ENCODE measurements at regions not wholly inside any gene's neighbourhood (a gene's known extent, or its start where the extent isn't known, plus 50 kb on each side); places are given as distances from the start of the nearest gene placed in this dataset.

DNA sequence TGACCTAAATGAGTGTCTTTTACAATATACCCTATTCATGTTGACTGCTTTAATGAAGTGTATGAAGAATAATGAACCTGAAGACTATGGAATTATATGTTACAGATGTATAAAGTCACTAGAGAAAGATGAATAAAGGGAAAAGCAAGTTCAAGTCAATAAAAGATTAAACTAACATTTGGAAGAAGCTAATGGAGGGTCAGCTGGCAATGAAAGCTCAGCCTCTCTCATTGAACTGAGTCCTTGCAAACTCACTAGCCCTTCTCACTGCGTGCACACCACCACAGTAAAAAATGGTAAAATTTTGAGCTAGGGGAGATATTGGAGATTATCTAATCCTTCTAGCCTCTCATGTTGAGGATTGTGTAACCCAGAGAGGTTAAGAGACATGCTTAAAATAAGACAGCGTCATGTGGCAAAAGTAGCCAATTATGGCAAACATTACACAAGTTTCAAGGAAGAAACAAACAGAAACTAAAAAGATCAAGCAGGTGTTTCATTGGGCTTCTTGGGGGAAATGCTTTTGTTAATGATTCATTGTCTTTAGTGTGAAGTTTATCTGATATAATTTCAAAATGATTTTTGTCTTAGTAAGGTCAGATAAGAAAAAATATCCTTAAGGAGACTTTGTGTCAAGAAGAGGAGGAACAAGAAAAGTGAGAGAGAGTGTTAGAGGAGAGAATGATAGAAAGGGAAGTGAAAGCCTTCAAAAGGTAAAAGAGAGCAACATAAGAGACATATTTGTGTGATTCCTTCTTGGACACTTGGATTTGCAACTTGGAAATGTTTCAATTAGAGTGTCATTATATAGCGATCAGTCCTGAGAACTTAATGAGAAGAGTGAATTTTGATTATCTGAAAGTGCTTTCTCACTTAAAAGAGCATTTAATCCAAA is 893.7 kb upstream of the FAM98A start:
- DNase-seq = no peak

DNA sequence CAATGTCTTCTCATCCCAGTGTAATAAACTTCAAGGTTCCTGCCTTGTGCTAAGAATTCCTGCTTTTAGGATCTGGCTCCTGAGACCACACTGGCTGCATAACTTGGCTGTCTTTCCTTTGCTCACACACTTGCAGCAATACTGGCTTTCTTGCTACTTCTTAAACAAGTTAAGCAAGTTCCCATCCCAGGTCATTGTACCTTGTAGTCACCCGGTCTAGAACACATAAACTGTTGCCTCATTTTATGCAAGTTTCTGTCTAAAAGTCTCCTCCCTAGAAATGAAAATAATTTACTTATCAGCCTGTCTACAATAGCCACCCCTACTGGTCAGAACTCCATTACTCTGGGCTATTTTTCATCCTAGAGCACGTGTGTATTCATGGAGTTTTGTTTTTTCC is 887.9 kb upstream of the FAM98A start:
- DNase-seq = no peak

DNA sequence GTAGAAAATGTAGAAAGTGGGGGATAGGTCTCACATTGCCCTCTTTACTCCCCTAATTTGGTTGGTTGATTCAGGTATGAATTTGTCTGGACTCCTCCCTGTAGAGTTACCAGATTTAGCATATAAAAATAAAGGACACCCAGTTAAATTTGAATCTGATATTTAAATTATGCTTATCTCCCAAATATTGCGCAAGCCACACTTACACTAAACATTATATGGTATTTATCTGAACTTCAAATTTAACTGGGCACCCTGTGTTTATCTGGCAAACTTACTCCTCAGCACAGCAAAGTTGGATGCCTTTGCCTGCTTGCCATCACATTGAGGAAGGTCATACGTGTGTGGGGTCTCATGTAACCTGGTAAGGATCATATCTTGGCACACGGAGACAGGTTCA is 882.4 kb upstream of the FAM98A start:
- DNase-seq = no peak

DNA sequence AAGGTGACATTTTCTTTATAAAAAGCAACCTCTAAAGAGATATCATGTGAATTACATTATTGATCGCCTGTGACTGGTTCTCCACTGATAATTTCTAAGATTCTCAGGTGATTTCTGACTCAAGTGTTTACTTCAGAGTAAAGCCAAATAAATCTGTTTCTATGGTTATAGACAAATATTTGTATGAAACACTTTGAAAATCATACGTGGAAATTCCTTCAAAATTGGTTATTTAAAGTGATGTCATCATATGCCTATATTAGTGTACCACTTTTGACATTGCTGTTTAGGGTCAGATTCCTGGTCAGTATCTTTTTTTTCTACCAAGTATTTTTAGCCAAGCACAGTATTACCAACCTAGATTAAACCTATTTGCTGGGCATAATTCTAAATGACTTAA is 881.3 kb upstream of the FAM98A start:
- no peak for DNase-seq

DNA sequence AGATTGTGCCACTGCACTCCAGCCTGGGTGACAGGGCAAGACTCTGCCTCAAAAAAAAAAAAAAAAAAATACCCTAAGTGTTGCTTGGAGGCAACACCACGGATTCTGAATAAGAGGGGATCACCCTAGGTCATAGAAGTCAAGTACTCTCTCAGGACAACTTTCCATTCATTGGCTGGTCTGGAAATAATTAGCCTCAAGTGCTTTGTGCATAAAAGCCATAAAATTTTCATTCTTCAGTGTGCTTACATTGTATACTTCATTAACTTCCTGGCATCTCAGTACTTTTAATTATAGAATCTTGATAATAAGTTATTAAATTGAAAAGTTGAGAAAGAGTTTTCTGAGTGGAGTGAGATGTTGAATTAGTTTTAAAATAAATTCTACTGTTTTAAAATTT is 876.1 kb upstream of the FAM98A start:
- DNase-seq = no peak

DNA sequence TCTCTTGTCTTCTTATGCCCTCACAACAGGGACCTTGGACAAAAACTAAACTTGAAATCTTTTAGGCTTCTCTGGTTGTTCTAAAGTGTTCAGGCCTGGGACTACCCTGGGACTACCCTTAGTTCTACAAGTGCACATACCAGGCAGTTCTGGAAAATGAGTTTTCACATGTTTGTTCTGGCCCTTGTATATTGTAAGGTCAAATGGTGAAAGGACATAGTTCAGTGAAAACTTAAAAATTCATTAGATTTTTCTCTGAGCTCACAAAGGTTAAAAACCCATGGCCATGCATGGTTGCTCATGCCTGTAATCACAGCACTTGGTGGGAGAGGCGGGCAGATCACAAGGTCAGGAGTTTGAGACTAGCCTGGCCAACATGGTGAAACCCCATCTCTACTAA is 875.5 kb upstream of the FAM98A start:
- DNase-seq = no peak

DNA sequence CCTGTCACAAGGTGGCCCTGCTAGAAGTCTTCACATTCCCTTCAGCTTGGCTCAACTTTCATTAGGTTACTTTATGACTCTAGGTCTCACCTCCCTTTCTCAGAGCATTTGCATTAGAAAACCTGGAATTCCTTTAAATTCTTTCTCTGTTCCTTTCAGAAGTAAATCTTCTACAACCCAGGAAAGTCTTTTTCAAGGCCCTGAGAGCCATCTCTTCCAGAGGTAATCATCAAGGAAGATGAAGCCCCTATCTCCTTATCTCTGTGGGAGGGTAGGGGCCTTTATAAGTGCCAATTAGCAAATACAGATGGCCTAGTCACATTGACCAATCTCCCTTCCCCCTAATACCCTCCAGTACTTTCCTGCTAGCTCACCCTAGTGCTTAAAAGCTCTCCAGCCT is 848.0 kb upstream of the FAM98A start:
- DNase-seq = no peak

DNA sequence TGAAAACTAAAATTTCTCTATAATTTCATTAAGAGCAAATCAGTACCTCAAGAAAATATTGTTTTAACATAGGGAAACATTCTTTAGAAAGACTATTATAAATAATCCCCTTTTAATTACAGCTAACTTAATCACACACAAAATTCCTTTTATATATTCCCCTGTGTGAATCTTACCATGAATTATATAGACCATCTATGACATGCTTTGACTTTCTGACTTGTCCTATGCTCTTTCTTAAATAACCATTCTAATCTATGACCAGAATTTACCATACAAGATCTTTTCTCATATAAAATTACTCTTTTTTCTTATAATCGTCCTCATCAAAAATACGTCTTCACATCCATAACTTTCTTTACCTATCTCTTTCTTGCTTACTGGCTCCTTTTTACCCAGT is 824.2 kb upstream of the FAM98A start:
- DNase-seq = no peak

DNA sequence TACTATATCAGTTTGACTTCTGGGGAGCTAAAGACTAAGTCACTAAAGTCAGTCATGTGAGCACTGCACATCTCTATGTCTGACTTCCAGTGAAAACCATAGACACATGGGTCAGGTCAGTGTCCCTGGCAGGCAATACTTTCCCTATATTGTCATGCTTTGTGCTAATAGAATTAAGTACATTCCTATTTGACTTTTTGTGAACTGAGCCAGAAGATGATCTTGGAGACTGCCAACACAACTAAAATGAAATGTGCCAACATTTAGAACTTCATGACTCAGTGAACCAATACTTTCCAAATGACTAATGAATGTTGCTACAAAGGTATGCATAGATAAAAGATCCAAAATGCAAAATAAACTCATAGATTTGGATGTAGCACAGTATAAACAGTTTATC is 820.8 kb upstream of the FAM98A start:
- DNase-seq = no peak

DNA sequence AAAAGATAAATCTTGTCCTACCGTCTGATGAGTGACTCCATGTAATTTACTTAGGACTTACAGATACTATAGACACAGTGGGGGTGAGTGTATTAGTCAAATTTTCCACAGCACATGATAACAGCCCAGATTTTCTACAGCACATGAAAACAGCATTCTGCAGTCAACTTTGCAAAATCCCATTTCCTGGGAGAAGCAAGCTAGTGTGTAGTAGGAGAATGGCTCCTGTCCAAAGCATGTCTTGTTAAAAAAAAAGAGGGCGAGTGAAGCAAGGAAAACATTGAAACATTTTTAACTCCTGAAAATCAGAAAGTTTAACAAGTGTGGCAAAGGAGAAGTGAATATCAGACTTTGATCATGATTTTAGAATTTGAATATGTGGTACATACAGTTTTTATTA is 817.8 kb upstream of the FAM98A start:
- DNase-seq = no peak

DNA sequence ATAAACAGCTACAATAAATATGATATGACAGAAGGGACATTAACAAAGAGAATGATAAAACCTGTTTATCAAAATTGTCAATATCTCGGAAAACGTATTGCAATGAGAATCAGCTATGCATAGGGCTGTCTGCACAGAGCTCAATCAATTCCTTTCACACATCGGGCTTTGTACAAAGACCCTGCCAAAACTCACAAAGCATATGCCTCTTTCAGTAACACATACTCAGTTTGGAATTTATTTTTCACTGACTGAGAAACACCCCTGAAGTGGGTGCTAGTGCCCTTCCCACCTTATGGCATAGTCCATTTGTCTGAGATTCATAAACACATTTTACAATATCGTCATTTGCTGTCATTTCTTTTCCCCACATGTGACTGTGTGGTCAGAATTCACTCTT is 815.8 kb upstream of the FAM98A start:
- DNase-seq = no peak

DNA sequence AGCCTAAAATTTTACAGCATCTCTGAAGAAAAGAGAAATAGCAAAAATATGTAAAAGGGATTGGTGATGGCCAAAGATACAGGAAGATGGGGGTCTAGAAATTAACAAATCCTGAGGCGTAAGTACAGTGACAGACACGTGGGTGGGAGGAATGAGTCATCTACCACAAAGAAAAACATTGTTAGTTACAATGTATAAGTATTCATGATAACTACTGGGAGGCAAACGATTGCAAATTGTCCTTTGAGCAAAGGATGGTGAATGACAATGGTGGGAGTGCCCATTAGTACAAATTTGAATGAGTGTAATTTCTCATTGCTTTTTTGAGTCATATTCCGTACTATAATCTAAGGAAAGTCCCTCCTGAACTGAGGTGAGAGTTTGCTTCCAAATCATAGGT is 809.0 kb upstream of the FAM98A start:
- no peak for DNase-seq

DNA sequence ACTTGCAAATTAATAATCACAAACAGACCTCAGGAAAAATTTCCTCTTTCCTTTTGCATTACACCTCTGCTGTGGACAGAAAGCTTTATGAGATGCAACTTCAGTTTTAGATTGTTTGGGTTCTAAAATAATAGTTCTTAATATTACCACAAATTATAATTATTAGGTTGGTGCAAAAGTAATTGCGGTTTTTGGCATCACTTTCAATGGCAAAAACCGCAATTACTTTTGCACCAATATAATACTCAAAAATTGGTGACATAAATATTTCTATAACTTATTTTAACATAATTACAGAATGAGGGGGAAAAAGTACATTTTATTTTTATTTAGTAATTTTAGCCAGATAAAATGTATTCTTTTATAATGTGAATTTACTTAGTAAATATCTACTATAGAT is 804.4 kb upstream of the FAM98A start:
- DNase-seq = peak in 1 of 3 experiments; percentile 10

DNA sequence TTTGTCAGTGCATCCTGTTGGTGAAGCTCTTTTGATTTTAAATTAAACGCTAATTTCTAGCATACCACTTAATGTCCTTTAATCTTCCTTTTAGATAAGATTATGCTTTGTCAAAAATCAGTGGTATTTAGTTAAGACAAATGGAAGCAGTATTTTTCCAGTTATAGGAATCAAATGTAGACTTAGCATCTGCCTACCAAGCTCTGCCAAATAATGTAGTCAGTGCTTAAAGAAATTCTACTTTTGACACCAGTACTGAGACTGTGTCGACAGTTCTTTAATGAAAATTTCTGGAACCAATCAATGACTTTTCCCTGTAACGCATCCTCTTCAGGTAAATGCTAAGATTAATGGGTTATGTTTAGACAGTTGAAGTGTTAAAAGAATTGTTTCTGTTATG is 803.3 kb upstream of the FAM98A start:
- DNase-seq = no peak

DNA sequence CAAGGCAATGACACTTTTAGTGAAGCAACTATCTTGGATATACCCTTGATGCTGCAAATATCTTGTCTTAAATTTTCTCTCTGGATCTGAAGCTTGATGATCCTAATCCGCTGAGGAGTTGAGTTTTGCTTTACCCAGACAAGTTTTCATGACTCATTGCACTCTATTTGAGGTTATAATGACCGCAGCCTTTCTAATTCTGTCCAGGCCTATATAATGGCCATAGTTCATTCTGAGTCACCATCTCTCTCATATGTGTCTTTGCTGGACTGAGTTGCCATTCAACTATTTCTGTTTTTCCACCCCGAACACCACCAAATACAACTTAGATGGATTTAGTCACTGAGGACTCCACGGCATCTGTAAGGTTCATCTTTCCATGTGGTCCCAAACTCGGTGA is 802.1 kb upstream of the FAM98A start:
- DNase-seq = no peak

DNA sequence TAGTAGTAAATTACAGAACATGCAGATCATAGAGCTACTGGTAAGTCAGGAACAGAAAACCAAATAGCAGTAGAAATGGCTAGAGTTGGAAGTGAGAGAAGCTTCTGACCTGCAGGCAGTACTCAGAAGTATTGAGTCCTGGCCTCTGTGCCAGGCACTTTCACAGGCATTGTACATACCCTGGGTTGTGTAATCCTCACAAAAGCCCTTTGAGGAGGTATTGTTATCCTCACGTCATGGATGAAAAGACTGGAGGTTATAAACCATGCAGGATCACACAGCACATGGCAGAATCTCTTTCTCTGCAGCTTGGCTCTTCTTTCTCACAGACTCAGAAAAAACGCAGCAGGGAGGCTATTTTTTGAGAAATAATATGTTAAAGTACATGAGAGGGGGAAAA is 789.3 kb upstream of the FAM98A start:
- DNase-seq = no peak

DNA sequence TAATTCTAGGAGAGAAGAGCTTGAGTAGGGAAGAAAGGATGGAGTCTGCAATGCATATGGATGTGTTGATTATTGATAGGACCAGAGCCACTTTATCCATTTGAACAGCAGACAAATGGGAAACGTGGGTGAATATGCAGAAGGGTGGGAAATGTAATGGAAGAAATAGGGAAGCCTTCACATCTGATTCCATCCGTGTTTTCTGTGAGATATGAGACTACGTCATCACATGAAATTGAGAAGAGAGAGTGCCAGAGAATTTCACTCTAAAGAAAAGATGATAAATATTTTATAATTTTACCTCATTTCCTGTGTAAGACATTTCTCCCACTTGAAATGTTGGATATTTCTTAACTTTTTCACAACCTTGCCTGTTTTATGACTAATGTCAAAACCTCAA is 788.4 kb upstream of the FAM98A start:
- DNase-seq = no peak

DNA sequence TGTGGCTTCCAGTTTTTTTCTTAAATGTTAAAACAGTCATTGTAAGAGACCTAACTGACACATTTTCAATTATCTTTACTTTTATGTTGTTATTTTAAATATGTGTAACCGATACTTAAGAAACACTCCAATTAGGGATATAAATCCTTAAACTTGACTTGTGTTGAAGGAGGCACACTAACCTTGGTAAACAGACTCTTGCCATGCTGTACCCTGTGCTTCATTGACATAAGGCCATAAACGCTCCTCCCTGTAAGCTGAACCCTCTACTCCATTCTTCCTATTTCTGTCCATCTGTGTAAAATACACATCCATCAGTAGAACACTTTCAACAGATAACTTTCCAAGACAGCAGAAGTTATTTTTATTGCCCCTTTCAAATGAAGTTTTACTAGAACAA is 780.5 kb upstream of the FAM98A start:
- no peak for DNase-seq

DNA sequence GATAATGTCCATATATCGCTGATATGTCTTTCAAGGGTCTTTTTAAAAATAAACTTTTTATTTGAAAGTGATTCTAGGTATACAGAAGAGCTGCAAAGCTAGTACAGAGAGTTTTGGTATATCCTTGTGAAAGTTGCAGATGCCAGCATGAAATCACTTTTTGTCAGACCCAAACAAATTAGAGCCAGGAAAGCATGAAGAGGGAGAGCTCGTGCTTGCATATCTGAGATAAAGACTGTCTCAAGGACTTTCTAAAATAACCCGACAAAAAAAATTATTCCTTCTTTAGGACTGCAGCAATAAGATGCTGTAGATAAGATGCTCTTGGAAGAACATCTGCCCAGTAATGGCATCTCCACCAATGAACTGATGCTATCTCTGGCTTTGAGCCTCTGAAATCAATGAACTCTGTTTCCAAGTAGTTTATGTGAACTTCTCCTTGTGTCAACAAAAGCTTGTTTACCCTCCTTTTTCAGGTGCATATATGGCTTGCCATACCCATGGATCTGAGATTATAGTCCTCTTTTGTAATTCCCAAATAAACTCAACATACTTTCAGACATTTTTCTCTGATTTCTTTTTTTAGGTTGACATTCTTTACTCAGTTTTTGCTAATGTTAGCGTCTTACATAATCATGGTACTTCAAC is 774.6 kb upstream of the FAM98A start:
- no peak for DNase-seq

DNA sequence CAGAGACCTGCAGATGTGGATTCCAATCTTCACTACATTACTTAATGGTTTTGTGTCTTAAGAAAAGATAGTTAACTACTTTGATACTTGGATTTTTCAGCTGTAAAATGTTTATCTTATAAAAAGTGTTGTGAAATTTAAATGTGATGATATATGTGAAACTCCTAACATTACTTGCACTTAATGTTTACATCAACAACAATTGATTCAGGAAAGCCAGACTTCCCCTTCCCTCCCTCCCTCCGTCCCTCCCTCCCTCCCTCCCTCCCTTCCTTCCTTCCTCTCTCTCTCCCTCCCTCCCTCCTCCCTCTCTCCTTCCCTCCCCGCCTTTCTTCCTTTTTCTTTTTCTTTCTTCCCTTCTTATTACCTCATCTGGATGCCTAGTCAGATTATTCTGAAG is 773.9 kb upstream of the FAM98A start:
- no peak for DNase-seq

DNA sequence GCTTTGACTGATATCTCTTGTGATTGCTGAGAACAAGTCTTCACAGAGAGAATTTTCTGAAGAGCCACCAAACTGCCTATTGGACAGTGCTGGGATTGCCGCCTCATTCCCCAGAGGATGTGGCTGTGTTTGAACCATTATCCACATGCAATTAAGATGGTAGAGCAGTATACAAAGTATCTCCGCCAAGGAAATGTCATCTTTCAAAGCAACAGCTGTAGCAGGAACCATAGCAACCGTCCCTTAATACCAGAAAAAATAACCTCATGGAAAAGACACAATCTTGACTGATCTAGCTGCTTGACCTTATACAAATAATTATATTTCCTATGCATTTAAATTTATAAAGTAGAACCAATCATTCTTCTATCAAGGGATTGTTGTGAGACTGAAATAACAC is 772.6 kb upstream of the FAM98A start:
- no peak for DNase-seq

DNA sequence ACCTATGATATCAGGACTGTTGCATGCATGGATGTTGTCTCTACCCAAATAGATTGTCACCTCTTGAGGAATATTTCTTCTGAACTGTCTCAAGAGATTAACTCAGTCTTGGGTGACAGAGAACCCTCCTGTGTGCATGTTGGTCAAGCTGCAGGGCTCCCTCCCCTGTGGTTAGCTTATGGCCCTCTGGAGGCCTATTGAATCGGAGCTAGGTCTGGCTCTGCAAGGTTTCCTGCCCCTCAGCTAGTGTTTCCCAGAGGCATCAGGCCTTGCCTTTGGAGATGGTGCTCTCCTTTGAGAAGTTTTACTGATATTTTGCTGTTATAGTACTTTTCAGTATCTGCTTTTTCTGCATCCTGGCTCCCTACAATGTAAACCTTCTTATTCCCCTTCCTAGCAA is 769.2 kb upstream of the FAM98A start:
- no peak for DNase-seq

DNA sequence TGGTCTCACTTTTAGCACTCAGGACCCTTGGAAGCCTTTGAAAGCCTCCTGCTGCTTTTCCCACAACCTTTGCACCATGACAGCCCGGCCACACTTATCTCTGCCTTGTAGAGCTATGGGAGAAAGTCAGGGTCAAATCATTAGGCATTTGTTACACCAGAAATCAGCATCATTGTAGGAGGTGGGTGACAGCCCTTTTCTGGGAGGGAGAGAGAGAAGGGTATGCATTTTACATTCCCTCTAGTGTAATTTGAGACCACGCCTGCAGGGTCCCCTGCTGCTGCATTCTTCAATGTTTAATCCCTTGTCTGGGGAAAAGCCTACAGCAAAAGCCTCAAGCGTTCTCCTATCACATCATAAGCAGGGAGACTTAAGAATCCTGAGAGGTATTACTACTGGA is 766.8 kb upstream of the FAM98A start:
- DNase-seq = no peak

DNA sequence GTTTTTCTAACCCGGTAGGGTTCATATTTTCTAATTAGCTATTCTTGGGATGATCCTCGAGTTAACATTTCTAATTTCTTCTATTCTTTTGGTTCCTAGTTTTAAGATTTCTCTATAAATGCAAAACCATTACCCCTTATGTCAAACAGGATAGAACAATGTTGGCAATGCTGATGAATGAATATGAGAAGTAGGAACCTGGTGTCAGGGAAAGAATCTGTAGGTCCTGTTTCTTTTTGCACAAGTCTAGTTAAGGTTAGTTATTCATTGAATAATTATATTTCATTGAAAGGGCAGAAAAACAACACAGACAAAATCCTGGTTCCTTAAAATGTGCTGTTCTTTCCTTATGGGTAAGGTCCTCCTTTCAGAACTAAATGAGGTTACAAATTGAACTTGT is 766.4 kb upstream of the FAM98A start:
- DNase-seq = no peak

Data from NCI-H1417 (cell line).